DOHH2 (cell line): ENCODE measurements at regions not wholly inside any gene's neighbourhood (a gene's known extent, or its start where the extent isn't known, plus 50 kb on each side); places are given as distances from the start of the nearest gene placed in this dataset.
"Not testable (repeated sequence)": the region's sequence is repeated elsewhere in the genome, so short reads cannot be mapped to it uniquely, and the experiment has no call there.

ENCODE experiments used
- H3F3A ChIP-seq: fragments of 200-600 bp; sonication (generic), shearing (Covaris generic); 2 replicates; pipeline ENCODE4 v1.6.0; 2016; ENCODE audit warnings: antibody characterized with exemption, mild to moderate bottlenecking; ENCODE audit not compliant: control insufficient read depth, insufficient read depth
- H3K27ac ChIP-seq: fragments of 200-600 bp; sonication (generic); 2 replicates; pipeline ENCODE4 v1.5.1; 2014; ENCODE audit warnings: low read depth, mild to moderate bottlenecking, low read length, moderate library complexity
- H3K27me3 ChIP-seq: fragments of 200-600 bp; sonication (generic); 2 replicates; pipeline ENCODE4 v1.6.1; 2014; ENCODE audit warnings: mild to moderate bottlenecking, low read length, mixed read lengths; ENCODE audit not compliant: control insufficient read depth
- H3K36me3 ChIP-seq: fragments of 200-600 bp; sonication (generic); 2 replicates; pipeline ENCODE4 v1.6.1; 2014; ENCODE audit warnings: mild to moderate bottlenecking, low read length, moderate library complexity, mixed read lengths; ENCODE audit not compliant: control insufficient read depth
- H3K4me1 ChIP-seq: fragments of 200-600 bp; sonication (generic); 2 replicates; pipeline ENCODE4 v1.6.1; 2014; ENCODE audit warnings: mild to moderate bottlenecking, low read length, mixed read lengths; ENCODE audit not compliant: control insufficient read depth
- H3K4me2 ChIP-seq: fragments of 200-600 bp; sonication (generic); 2 replicates; pipeline ENCODE4 v1.6.0; 2014; ENCODE audit warnings: mild to moderate bottlenecking, low read length, moderate library complexity
- H3K4me3 ChIP-seq: fragments of 200-600 bp; sonication (generic); 2 replicates; pipeline ENCODE4 v1.5.1; 2014; ENCODE audit warnings: mild to moderate bottlenecking, low read length, mixed read lengths
- H3K79me2 ChIP-seq: fragments of 200-600 bp; sonication (generic); 2 replicates; pipeline ENCODE4 v1.6.1; 2014; ENCODE audit warnings: mild to moderate bottlenecking, low read length, mixed read lengths; ENCODE audit not compliant: control insufficient read depth
- H3K9me2 ChIP-seq: fragments of 200-600 bp; sonication (generic); replicated peaks from 2 replicates; pipeline ENCODE4 v1.6.1; 2014; ENCODE audit warnings: mild to moderate bottlenecking, low read length, mixed read lengths; ENCODE audit not compliant: control insufficient read depth
- H3K9me3 ChIP-seq: fragments of 200-600 bp; sonication (generic); 2 replicates; pipeline ENCODE4 v1.6.1; 2014; ENCODE audit warnings: antibody characterized with exemption, low read length, mixed read lengths; ENCODE audit not compliant: control insufficient read depth, insufficient read depth
- H4K20me1 ChIP-seq: fragments of 200-600 bp; sonication (generic); 2 replicates; pipeline ENCODE4 v1.6.0; 2014; ENCODE audit warnings: low read depth, mild to moderate bottlenecking, antibody characterized with exemption, low read length, moderate library complexity; ENCODE audit not compliant: control insufficient read depth, insufficient read depth

GRCh38 chr7:65549589-65550443 lies 176.2 kb downstream of the ZNF92 start:
- H3K9me2 ChIP-seq, H3K79me2 ChIP-seq, H3K9me3 ChIP-seq, H3K27me3 ChIP-seq, H3K36me3 ChIP-seq, H3K4me3 ChIP-seq, H3F3A ChIP-seq, H3K4me1 ChIP-seq, H3K4me2 ChIP-seq, H4K20me1 ChIP-seq, H3K27ac ChIP-seq: not testable (repeated sequence)

GRCh38 chr7:65550444-65550809 lies 176.8 kb downstream of the ZNF92 start:
- not testable (repeated sequence) for H3K36me3 ChIP-seq, H3K4me2 ChIP-seq, H3F3A ChIP-seq

GRCh38 chr7:65551042-65551441 lies 177.4 kb downstream of the ZNF92 start:
- not testable (repeated sequence) for H3K79me2 ChIP-seq, H3K4me3 ChIP-seq, H3K9me3 ChIP-seq, H3K4me2 ChIP-seq, H3K27me3 ChIP-seq, H4K20me1 ChIP-seq, H3K4me1 ChIP-seq, H3K36me3 ChIP-seq, H3K9me2 ChIP-seq, H3F3A ChIP-seq, H3K27ac ChIP-seq

More at GRCh38 chr7:65550444-65550809, 176.8 kb downstream of the ZNF92 start:
- not testable (repeated sequence) for H3K9me2 ChIP-seq, H3K27me3 ChIP-seq, H3K9me3 ChIP-seq, H3K27ac ChIP-seq, H4K20me1 ChIP-seq, H3K4me1 ChIP-seq, H3K4me3 ChIP-seq, H3K79me2 ChIP-seq

GRCh38 chr7:65554553-65555476 lies 181.2 kb downstream of the ZNF92 start:
- not testable (repeated sequence) for H4K20me1 ChIP-seq

GRCh38 chr7:65558584-65558983 lies 184.9 kb downstream of the ZNF92 start:
- H3K9me3 ChIP-seq = not testable (repeated sequence)

More at GRCh38 chr7:65554553-65555476, 181.2 kb downstream of the ZNF92 start:
- not testable (repeated sequence) for H3K9me2 ChIP-seq, H3K9me3 ChIP-seq, H3K4me2 ChIP-seq, H3K4me3 ChIP-seq, H3K27me3 ChIP-seq, H3K4me1 ChIP-seq, H3K79me2 ChIP-seq, H3K27ac ChIP-seq, H3F3A ChIP-seq, H3K36me3 ChIP-seq

GRCh38 chr7:65561786-65562372 lies 188.2 kb downstream of the ZNF92 start:
- H4K20me1 ChIP-seq, H3K36me3 ChIP-seq, H3K9me2 ChIP-seq, H3K4me3 ChIP-seq, H3K27me3 ChIP-seq, H3K4me2 ChIP-seq, H3F3A ChIP-seq, H3K4me1 ChIP-seq, H3K27ac ChIP-seq, H3K9me3 ChIP-seq, H3K79me2 ChIP-seq: not testable (repeated sequence)

More at GRCh38 chr7:65558584-65558983, 184.9 kb downstream of the ZNF92 start:
- not testable (repeated sequence) for H3F3A ChIP-seq, H3K27me3 ChIP-seq, H3K4me2 ChIP-seq, H3K9me2 ChIP-seq, H4K20me1 ChIP-seq, H3K79me2 ChIP-seq, H3K36me3 ChIP-seq, H3K4me3 ChIP-seq, H3K4me1 ChIP-seq, H3K27ac ChIP-seq

GRCh38 chr7:65562522-65562921 lies 188.9 kb downstream of the ZNF92 start:
- H3K36me3 ChIP-seq, H3K4me2 ChIP-seq, H3K4me3 ChIP-seq, H3K27me3 ChIP-seq, H3K4me1 ChIP-seq, H3K27ac ChIP-seq, H4K20me1 ChIP-seq, H3K9me3 ChIP-seq, H3K9me2 ChIP-seq, H3K79me2 ChIP-seq, H3F3A ChIP-seq: not testable (repeated sequence)

GRCh38 chr7:65563333-65563732 lies 189.7 kb downstream of the ZNF92 start:
- not testable (repeated sequence) for H3K36me3 ChIP-seq, H3K4me2 ChIP-seq, H3K27me3 ChIP-seq, H3K9me3 ChIP-seq, H3K27ac ChIP-seq, H3K4me1 ChIP-seq, H4K20me1 ChIP-seq, H3K4me3 ChIP-seq, H3K9me2 ChIP-seq, H3F3A ChIP-seq, H3K79me2 ChIP-seq
